Adrenal gland (tissue), 9 donors: ENCODE measurements at regions not wholly inside any gene's neighbourhood (a gene's known extent, or its start where the extent isn't known, plus 50 kb on each side); places are given as distances from the start of the nearest gene placed in this dataset.
A peak's percentile ranks its signal among the peaks of the same experiment; 100 is the strongest.

Experiments
- DNase-seq, 7 donors: peaks; one replicate each; pipeline ENCODE4 v3.0.0-alpha.2; 2019 to 2020
- H3K27ac ChIP-seq, 5 donors: fragments of 200-600 bp; sonication (generic) in 4 of 5; 1 replicate in 3 of 5; 2 replicates in 2 of 5; pipeline versions ENCODE4 v1.5.1 to v1.8.0; 2016 to 2020; ENCODE audit warnings: mild to moderate bottlenecking in 1 of 5
- H3K27me3 ChIP-seq: fragments of 200-600 bp; 2 replicates; pipeline ENCODE4 v1.8.0; 2021
- H3K36me3 ChIP-seq, 2 donors: fragments of 200-600 bp; replicated peaks in 1 of 2; 1 replicate in 1 of 2; 2 replicates in 1 of 2; pipeline versions ENCODE4 v1.5.1 to v1.8.0; 2018 to 2022
- H3K4me1 ChIP-seq, 2 donors: fragments of 200-600 bp; replicated peaks in 1 of 2; 1 replicate in 1 of 2; 2 replicates in 1 of 2; pipeline versions ENCODE4 v1.5.1 to v1.8.0; 2018 to 2021
- H3K4me3 ChIP-seq, 4 donors: fragments of 200-600 bp; sonication (generic) in 3 of 4; one replicate each; pipeline ENCODE4 v1.5.1; 2016 to 2018
- H3K9me3 ChIP-seq, 3 donors: fragments of 200-600 bp; sonication (generic) in 1 of 3; replicated peaks in 1 of 3; 1 replicate in 2 of 3; 2 replicates in 1 of 3; pipeline versions ENCODE4 v1.5.1 to v1.8.0; 2016 to 2021
- POLR2A ChIP-seq, 2 donors: fragments of 450-650 bp; IDR thresholded peaks; one replicate each; pipeline ENCODE4 v1.6.1; 2017; ENCODE audit warnings: antibody characterized with exemption in 2 of 2, mild to moderate bottlenecking in 2 of 2, moderate library complexity in 1 of 2
- WGBS, 4 donors: extraction: QIAGEN DNeasy Blood & Tissue Kit in 2 of 4; methylation state at CpG; one replicate each; pipeline versions ENCODE4 v1.1.5 to v1.1.7; 2013 to 2017; 5-methylcytosine and 5-hydroxymethylcytosine counted together
- intact Hi-C, 2 donors: fragments of 100-400 bp; cut with DNase I; formaldehyde crosslinking; loops; one replicate each; pipeline versions ENCODE4 v1.14.1 to v1.15.0; 2022 to 2023
- TF ChIP-seq, protein P1 (sequence below), 6 experiments: fragments of 450-650 bp in 4 of 6; fragments of 200-600 bp in 2 of 6; sonication (generic) in 1 of 6; IDR thresholded peaks; 1 replicate in 5 of 6; 2 replicates in 1 of 6; pipeline versions ENCODE4 v1.5.1 to v1.8.0; 2016 to 2021; ENCODE audit warnings: antibody characterized with exemption in 6 of 6, mild to moderate bottlenecking in 2 of 6, moderate library complexity in 1 of 6
- donor health status: healthy with polysubstance abuse.
- donor health status: Bipolar disorder and iron deficiency.
- donor health status: DM: yes; HTN: yes; CAD: no.
- donor health status: DM: no; HTN: no; CAD: no.
- donor health status: DM: no; HTN: no; CAD: no.

DNA sequence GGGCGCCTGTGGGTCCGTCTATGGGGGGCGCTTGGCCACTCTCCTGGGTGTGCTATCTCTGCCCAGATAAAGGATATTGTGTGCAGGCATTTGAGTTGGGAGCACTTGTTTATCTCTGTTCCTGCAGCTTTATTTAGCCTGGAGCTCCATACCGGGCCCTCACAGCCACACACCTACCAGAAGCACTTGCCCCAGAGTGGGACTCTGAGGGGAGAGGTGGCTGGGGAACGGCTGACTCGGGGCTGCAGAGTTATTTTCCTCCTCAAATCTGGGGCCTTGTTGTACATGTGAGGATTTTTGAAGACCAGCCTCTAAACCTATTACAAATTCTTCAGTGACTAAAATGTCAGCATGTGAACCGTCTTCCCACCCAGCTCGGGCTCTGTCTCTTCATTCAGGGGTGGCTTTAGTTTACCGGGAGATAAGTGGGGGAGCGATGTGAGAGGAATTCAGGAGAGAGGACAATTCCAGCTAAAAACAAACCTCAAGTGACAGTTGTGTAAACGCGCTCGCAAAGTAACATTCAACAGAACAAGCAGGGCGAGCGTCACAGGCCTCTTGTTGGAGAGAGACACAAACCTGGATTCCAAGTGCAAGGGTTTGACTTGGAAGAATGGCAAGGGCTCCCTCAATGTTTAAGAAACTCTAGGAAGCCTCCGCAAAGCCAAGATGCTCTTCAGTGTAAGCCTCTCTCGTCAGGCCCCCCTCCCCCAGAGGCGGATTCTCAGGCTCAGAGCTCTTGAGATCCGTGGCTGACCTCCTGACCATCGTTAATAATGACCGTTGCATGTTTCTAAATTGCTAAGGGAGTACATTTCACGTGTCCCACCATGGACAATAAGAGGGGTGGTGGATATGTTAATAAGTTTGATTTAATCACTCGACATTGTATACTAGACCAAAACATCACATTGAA lies 548.9 kb downstream of the QKI start:
- Histone ChIP-seq H3K9me3 (no peaks in the 10 kb centered on the region), H3K27me3 (no peaks in the 10 kb centered on the region), H3K4me3 (no peak overlapping the region), H3K36me3 (no peaks in the 10 kb centered on the region), H3K4me1 (peaks cover 0 to 10% of the 10 kb centered on the region in 2 donors), H3K27ac (no peak overlapping the region)
- no peak for DNase-seq
- WGBS, 4 donors: 86 to 98% (median 90%) methylated on average over 20 to 23 of the region's 23 CpGs
- TF ChIP-seq POLR2A (IDR thresholded peaks at IDR 0.05): no peak
- intact Hi-C loops: loop anchor here (10.0 kb wide), 1 partner anchor 539 kb away; no protein-coding TSS in a partner anchor

DNA sequence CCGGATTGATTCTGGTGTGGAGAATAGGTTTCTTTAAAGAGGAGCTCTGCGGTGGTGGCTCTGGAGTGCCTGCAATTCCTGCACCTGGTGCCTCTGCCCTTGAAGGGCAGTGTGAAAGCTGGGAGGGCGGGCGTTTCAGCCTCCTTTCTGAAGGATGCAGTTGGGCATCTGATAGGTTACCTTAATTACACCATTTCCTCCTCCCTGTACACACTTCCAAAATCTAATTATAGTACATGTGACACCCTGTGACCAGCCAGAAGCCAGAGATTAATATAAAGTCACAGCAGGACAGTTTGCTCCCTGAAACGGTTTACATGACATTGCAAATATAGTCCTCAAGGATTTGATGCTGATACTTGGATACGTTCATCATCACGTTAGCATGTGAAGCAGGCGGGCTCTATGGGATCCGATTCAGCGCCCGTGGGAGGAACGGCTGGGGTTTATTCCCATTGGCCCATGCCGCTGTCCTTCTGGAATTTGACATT lies 548.2 kb downstream of the QKI start:
- no peaks in the 10 kb centered on the region for H3K27me3 ChIP-seq
- intact Hi-C loops: loop anchor here (10.0 kb wide), 1 partner anchor 538 kb away; no protein-coding TSS in a partner anchor
- no peaks in the 10 kb centered on the region for H3K9me3 ChIP-seq
- DNase-seq: peak in 1 of 7 donors; percentile 43
- H3K36me3 ChIP-seq: no peaks in the 10 kb centered on the region
- 92 to 93% (median 93%) methylated on average over 13 of the region's 13 CpGs for WGBS, 4 donors
- peaks cover 0 to 10% of the 10 kb centered on the region in 2 donors for H3K4me1 ChIP-seq
- TF ChIP-seq, protein P1, sequence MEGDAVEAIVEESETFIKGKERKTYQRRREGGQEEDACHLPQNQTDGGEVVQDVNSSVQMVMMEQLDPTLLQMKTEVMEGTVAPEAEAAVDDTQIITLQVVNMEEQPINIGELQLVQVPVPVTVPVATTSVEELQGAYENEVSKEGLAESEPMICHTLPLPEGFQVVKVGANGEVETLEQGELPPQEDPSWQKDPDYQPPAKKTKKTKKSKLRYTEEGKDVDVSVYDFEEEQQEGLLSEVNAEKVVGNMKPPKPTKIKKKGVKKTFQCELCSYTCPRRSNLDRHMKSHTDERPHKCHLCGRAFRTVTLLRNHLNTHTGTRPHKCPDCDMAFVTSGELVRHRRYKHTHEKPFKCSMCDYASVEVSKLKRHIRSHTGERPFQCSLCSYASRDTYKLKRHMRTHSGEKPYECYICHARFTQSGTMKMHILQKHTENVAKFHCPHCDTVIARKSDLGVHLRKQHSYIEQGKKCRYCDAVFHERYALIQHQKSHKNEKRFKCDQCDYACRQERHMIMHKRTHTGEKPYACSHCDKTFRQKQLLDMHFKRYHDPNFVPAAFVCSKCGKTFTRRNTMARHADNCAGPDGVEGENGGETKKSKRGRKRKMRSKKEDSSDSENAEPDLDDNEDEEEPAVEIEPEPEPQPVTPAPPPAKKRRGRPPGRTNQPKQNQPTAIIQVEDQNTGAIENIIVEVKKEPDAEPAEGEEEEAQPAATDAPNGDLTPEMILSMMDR (IDR thresholded peaks at IDR 0.05): no peak
- no peak for TF ChIP-seq POLR2A (IDR thresholded peaks at IDR 0.05)
- no peak overlapping the region for H3K4me3 ChIP-seq
- no peak overlapping the region for H3K27ac ChIP-seq

DNA sequence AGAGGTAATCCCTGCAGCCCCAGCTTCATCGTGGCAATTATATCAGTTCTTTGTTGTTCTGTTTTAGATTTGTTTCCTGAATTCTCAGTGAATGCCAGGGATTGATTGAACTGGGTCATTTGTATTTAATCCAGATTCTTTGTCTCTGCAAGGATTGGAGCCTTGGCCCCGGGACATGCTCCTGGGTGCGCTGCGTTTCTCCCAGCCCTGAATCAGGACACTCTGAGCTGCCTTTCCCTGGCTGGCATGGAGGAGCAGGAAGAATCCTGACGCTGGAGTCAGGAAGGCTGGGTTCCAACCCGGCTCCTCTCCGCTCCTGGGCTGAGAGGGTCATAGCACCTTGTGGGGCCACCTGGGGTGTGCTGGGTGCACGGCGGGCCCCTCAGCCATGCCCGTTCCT lies 545.6 kb downstream of the QKI start:
- TF ChIP-seq POLR2A (IDR thresholded peaks at IDR 0.05): no peak
- TF ChIP-seq, protein P1 (IDR thresholded peaks at IDR 0.05): no peak
- Histone ChIP-seq H3K27ac (no peak overlapping the region), H3K4me1 (peaks cover 0 to 7% of the 10 kb centered on the region in 2 donors), H3K36me3 (no peaks in the 10 kb centered on the region), H3K4me3 (no peak overlapping the region), H3K27me3 (no peaks in the 10 kb centered on the region), H3K9me3 (no peaks in the 10 kb centered on the region)
- WGBS, 4 donors: 76 to 82% (median 81%) methylated on average over 10 of the region's 10 CpGs
- DNase-seq: no peak
- intact Hi-C loops: loop anchor here (10.0 kb wide), 1 partner anchor 535 kb away; no protein-coding TSS in a partner anchor

DNA sequence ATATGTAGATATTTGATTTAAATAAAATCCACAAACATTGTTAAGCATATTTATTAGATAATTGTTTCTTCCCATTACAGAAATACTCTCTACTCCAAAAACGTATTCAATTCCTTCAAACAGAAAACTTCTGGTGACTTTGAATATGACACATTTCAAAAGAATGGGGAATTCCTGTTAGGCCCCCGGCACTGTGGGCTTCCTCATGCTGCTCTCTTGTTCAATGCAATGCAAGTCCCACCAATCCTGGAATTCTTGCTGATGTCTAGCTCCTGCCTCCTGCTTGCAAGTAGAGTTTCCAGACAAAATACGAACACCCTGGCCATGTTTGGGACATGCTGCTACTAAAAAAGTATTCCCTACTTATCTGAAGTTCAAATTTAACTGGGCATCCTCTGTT lies 544.1 kb downstream of the QKI start:
- no peak for DNase-seq
- Histone ChIP-seq H3K27ac (no peak overlapping the region), H3K4me3 (no peak overlapping the region), H3K9me3 (no peaks in the 10 kb centered on the region), H3K4me1 (peaks cover 0 to 7% of the 10 kb centered on the region in 2 donors), H3K27me3 (no peaks in the 10 kb centered on the region), H3K36me3 (no peaks in the 10 kb centered on the region)
- 81 to 89% (median 87%) methylated on average over 3 of the region's 3 CpGs for WGBS, 4 donors
- intact Hi-C loops: loop anchor here (5.0 to 10.0 kb wide), 3 partner anchors 774 to 1104 kb away; no protein-coding TSS in a partner anchor
- TF ChIP-seq POLR2A (IDR thresholded peaks at IDR 0.05): no peak
- TF ChIP-seq, protein P1 (IDR thresholded peaks at IDR 0.05): no peak
